ENCODE measurements at regions not wholly inside any gene's neighbourhood (a gene's known extent, or its start where the extent isn't known, plus 50 kb on each side); places are given as distances from the start of the nearest gene placed in this dataset.
A peak's percentile ranks its signal among the peaks of the same experiment; 100 is the strongest.

- H3K4me3 ChIP-seq (ENCODE audit: low read depth, low read length): no peak overlapping the region
- no peak for DNase-seq (ENCODE audit: low read depth in 4 of 6, low spot score in 6 of 6)
- no CpG with 5 or more reads among the region's 2 CpGs for WGBS (ENCODE audit: insufficient coverage)
- H3K4me1 ChIP-seq (ENCODE audit: control insufficient read depth, insufficient read depth, low read length): no peaks in the 10 kb centered on the region
- H3K9me3 ChIP-seq (ENCODE audit: control insufficient read depth, insufficient read depth, low read length): no peaks in the 10 kb centered on the region
- no peaks in the 10 kb centered on the region for H3K36me3 ChIP-seq (ENCODE audit: control insufficient read depth, insufficient read depth, low read length)
- no peaks in the 10 kb centered on the region for H3K27me3 ChIP-seq (ENCODE audit: control insufficient read depth, insufficient read depth, low read length)
- no peak overlapping the region for H3K27ac ChIP-seq (ENCODE audit: low read depth, low read length)
Observed at GRCh38 chr5:125652761-125653160, 770.4 kb upstream of the GRAMD2B start.

GRCh38 chr5:125654392-125654791, 768.8 kb upstream of the GRAMD2B start:
- no peak overlapping the region for H3K4me3 ChIP-seq (ENCODE audit: low read depth, low read length)
- no peaks in the 10 kb centered on the region for H3K4me1 ChIP-seq (ENCODE audit: control insufficient read depth, insufficient read depth, low read length)
- no peaks in the 10 kb centered on the region for H3K36me3 ChIP-seq (ENCODE audit: control insufficient read depth, insufficient read depth, low read length)
- H3K27ac ChIP-seq (ENCODE audit: low read depth, low read length): no peak overlapping the region
- no peaks in the 10 kb centered on the region for H3K9me3 ChIP-seq (ENCODE audit: control insufficient read depth, insufficient read depth, low read length)
- no peak for DNase-seq (ENCODE audit: low read depth in 4 of 6, low spot score in 6 of 6)
- no peaks in the 10 kb centered on the region for H3K27me3 ChIP-seq (ENCODE audit: control insufficient read depth, insufficient read depth, low read length)

- Histone ChIP-seq H3K27me3 (ENCODE audit: control insufficient read depth, insufficient read depth, low read length) (no peaks in the 10 kb centered on the region), H3K36me3 (ENCODE audit: control insufficient read depth, insufficient read depth, low read length) (no peaks in the 10 kb centered on the region), H3K9me3 (ENCODE audit: control insufficient read depth, insufficient read depth, low read length) (no peaks in the 10 kb centered on the region), H3K27ac (ENCODE audit: low read depth, low read length) (peak overlapping the region; percentile 5), H3K4me3 (ENCODE audit: low read depth, low read length) (no peak overlapping the region), H3K4me1 (ENCODE audit: control insufficient read depth, insufficient read depth, low read length) (no peaks in the 10 kb centered on the region)
- DNase-seq (ENCODE audit: low read depth in 4 of 6, low spot score in 6 of 6): peak in 2 of 6 donors; percentile 57 to 82
Observed at GRCh38 chr5:125655156-125655555, 768.1 kb upstream of the GRAMD2B start.

- DNase-seq (ENCODE audit: low read depth in 4 of 6, low spot score in 6 of 6): peak in 2 of 6 donors; percentile 74 to 87
- Histone ChIP-seq H3K4me1 (ENCODE audit: control insufficient read depth, insufficient read depth, low read length) (no peaks in the 10 kb centered on the region), H3K27me3 (ENCODE audit: control insufficient read depth, insufficient read depth, low read length) (no peaks in the 10 kb centered on the region), H3K9me3 (ENCODE audit: control insufficient read depth, insufficient read depth, low read length) (no peaks in the 10 kb centered on the region), H3K27ac (ENCODE audit: low read depth, low read length) (peak overlapping the region; percentile 54), H3K4me3 (ENCODE audit: low read depth, low read length) (no peak overlapping the region), H3K36me3 (ENCODE audit: control insufficient read depth, insufficient read depth, low read length) (no peaks in the 10 kb centered on the region)
- 71% methylated on average over 1 of the region's 2 CpGs for WGBS (ENCODE audit: insufficient coverage)
Observed at GRCh38 chr5:125657936-125658335, 765.3 kb upstream of the GRAMD2B start.

GRCh38 chr5:125659316-125660023, 763.7 kb upstream of the GRAMD2B start:
- no peaks in the 10 kb centered on the region for H3K4me1 ChIP-seq (ENCODE audit: control insufficient read depth, insufficient read depth, low read length)
- no peaks in the 10 kb centered on the region for H3K27me3 ChIP-seq (ENCODE audit: control insufficient read depth, insufficient read depth, low read length)
- DNase-seq (ENCODE audit: low read depth in 4 of 6, low spot score in 6 of 6): peak in 1 of 6 donors; percentile 73
- no peaks in the 10 kb centered on the region for H3K9me3 ChIP-seq (ENCODE audit: control insufficient read depth, insufficient read depth, low read length)
- no CpG with 5 or more reads among the region's 2 CpGs for WGBS (ENCODE audit: insufficient coverage)
- peak overlapping the region; percentile 49 for H3K27ac ChIP-seq (ENCODE audit: low read depth, low read length)
- no peaks in the 10 kb centered on the region for H3K36me3 ChIP-seq (ENCODE audit: control insufficient read depth, insufficient read depth, low read length)
- H3K4me3 ChIP-seq (ENCODE audit: low read depth, low read length): no peak overlapping the region

- Histone ChIP-seq H3K4me3 (ENCODE audit: low read depth, low read length) (no peak overlapping the region), H3K36me3 (ENCODE audit: control insufficient read depth, insufficient read depth, low read length) (no peaks in the 10 kb centered on the region), H3K4me1 (ENCODE audit: control insufficient read depth, insufficient read depth, low read length) (no peaks in the 10 kb centered on the region), H3K27me3 (ENCODE audit: control insufficient read depth, insufficient read depth, low read length) (no peaks in the 10 kb centered on the region), H3K9me3 (ENCODE audit: control insufficient read depth, insufficient read depth, low read length) (no peaks in the 10 kb centered on the region), H3K27ac (ENCODE audit: low read depth, low read length) (peak overlapping the region; percentile 49)
- DNase-seq (ENCODE audit: low read depth in 4 of 6, low spot score in 6 of 6): no peak
- no CpG with 5 or more reads among the region's 1 CpG for WGBS (ENCODE audit: insufficient coverage)
Observed at GRCh38 chr5:125660231-125660895, 762.8 kb upstream of the GRAMD2B start.

- no peak for DNase-seq (ENCODE audit: low read depth in 4 of 6, low spot score in 6 of 6)
- Histone ChIP-seq H3K27me3 (ENCODE audit: control insufficient read depth, insufficient read depth, low read length) (no peaks in the 10 kb centered on the region), H3K27ac (ENCODE audit: low read depth, low read length) (no peak overlapping the region), H3K4me3 (ENCODE audit: low read depth, low read length) (no peak overlapping the region), H3K9me3 (ENCODE audit: control insufficient read depth, insufficient read depth, low read length) (no peaks in the 10 kb centered on the region), H3K36me3 (ENCODE audit: control insufficient read depth, insufficient read depth, low read length) (no peaks in the 10 kb centered on the region), H3K4me1 (ENCODE audit: control insufficient read depth, insufficient read depth, low read length) (no peaks in the 10 kb centered on the region)
- WGBS (ENCODE audit: insufficient coverage): no CpG with 5 or more reads among the region's 1 CpG
Observed at GRCh38 chr5:125661584-125661983, 761.6 kb upstream of the GRAMD2B start.

GRCh38 chr5:125668884-125669283, 754.3 kb upstream of the GRAMD2B start:
- H3K4me3 ChIP-seq (ENCODE audit: low read depth, low read length): no peak overlapping the region
- peak in 2 of 6 donors; percentile 31 to 57 for DNase-seq (ENCODE audit: low read depth in 4 of 6, low spot score in 6 of 6)
- H3K4me1 ChIP-seq (ENCODE audit: control insufficient read depth, insufficient read depth, low read length): no peaks in the 10 kb centered on the region
- no peaks in the 10 kb centered on the region for H3K27me3 ChIP-seq (ENCODE audit: control insufficient read depth, insufficient read depth, low read length)
- no peak overlapping the region for H3K27ac ChIP-seq (ENCODE audit: low read depth, low read length)
- no peaks in the 10 kb centered on the region for H3K9me3 ChIP-seq (ENCODE audit: control insufficient read depth, insufficient read depth, low read length)
- no peaks in the 10 kb centered on the region for H3K36me3 ChIP-seq (ENCODE audit: control insufficient read depth, insufficient read depth, low read length)

GRCh38 chr5:125673359-125673950, 749.8 kb upstream of the GRAMD2B start:
- Histone ChIP-seq H3K27me3 (ENCODE audit: control insufficient read depth, insufficient read depth, low read length) (no peaks in the 10 kb centered on the region), H3K4me1 (ENCODE audit: control insufficient read depth, insufficient read depth, low read length) (no peaks in the 10 kb centered on the region), H3K9me3 (ENCODE audit: control insufficient read depth, insufficient read depth, low read length) (no peaks in the 10 kb centered on the region), H3K4me3 (ENCODE audit: low read depth, low read length) (no peak overlapping the region), H3K36me3 (ENCODE audit: control insufficient read depth, insufficient read depth, low read length) (no peaks in the 10 kb centered on the region), H3K27ac (ENCODE audit: low read depth, low read length) (no peak overlapping the region)
- WGBS (ENCODE audit: insufficient coverage): no CpG with 5 or more reads among the region's 4 CpGs
- no peak for DNase-seq (ENCODE audit: low read depth in 4 of 6, low spot score in 6 of 6)

GRCh38 chr5:125679522-125679921, 743.7 kb upstream of the GRAMD2B start:
- H3K9me3 ChIP-seq (ENCODE audit: control insufficient read depth, insufficient read depth, low read length): no peaks in the 10 kb centered on the region
- 80% methylated on average over 1 of the region's 1 CpG for WGBS (ENCODE audit: insufficient coverage)
- H3K27ac ChIP-seq (ENCODE audit: low read depth, low read length): no peak overlapping the region

More at GRCh38 chr5:125679522-125679921, 743.7 kb upstream of the GRAMD2B start:
- no peaks in the 10 kb centered on the region for H3K4me1 ChIP-seq (ENCODE audit: control insufficient read depth, insufficient read depth, low read length)
- H3K36me3 ChIP-seq (ENCODE audit: control insufficient read depth, insufficient read depth, low read length): no peaks in the 10 kb centered on the region
- H3K27me3 ChIP-seq (ENCODE audit: control insufficient read depth, insufficient read depth, low read length): no peaks in the 10 kb centered on the region
- no peak overlapping the region for H3K4me3 ChIP-seq (ENCODE audit: low read depth, low read length)
- DNase-seq (ENCODE audit: low read depth in 4 of 6, low spot score in 6 of 6): no peak
